ENCODE measurements at regions not wholly inside any gene's neighbourhood (a gene's known extent, or its start where the extent isn't known, plus 50 kb on each side); places are given as distances from the start of the nearest gene placed in this dataset.

DNA sequence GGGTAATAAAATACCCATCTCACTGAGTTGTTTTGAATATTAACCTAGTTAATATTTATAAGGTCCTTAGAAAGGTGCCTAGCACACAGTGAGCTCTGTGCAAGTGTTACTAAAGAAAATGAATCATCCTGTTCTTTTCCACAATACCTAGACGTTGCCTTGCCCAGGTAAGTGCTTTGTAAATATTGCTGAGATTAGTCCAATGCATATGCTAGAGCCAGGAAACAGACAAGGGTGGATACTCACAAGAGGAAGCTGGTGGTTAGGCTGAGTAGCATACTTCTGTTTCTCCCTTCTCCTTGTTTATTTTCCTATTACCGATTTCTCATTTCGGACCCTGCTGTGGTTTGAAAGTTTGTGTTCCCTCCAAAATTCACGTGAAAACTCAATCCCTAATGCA is 58.1 kb upstream of the BARX2 start:
- no peak overlapping the region for H3K18ac ChIP-seq (ENCODE audit: insufficient read length, low read depth, low read length)
- peaks cover 50 to 59% of the 10 kb centered on the region in 2 experiments for H3K4me1 Mint-ChIP-seq
- H3K9me3 Mint-ChIP-seq = no peaks in the 10 kb centered on the region

More for the DNA sequence above, 58.1 kb upstream of the BARX2 start:
- no peak overlapping the region for H2BK12ac ChIP-seq (ENCODE audit: insufficient read length, low read depth, low read length)
- H3K9ac ChIP-seq (ENCODE audit: extremely low read depth, insufficient read length, low read length) = no peak overlapping the region
- H3K9me3 ChIP-seq (ENCODE audit: control insufficient read depth, low read depth, low read length) = no peaks in the 10 kb centered on the region
- no peak overlapping the region for H2BK20ac ChIP-seq (ENCODE audit: low read depth, low read length, poor library complexity, severe bottlenecking)
- peaks cover 10% of the 10 kb centered on the region for H3K4me1 ChIP-seq (ENCODE audit: insufficient read depth, low read length)
- TF ChIP-seq, protein P1, sequence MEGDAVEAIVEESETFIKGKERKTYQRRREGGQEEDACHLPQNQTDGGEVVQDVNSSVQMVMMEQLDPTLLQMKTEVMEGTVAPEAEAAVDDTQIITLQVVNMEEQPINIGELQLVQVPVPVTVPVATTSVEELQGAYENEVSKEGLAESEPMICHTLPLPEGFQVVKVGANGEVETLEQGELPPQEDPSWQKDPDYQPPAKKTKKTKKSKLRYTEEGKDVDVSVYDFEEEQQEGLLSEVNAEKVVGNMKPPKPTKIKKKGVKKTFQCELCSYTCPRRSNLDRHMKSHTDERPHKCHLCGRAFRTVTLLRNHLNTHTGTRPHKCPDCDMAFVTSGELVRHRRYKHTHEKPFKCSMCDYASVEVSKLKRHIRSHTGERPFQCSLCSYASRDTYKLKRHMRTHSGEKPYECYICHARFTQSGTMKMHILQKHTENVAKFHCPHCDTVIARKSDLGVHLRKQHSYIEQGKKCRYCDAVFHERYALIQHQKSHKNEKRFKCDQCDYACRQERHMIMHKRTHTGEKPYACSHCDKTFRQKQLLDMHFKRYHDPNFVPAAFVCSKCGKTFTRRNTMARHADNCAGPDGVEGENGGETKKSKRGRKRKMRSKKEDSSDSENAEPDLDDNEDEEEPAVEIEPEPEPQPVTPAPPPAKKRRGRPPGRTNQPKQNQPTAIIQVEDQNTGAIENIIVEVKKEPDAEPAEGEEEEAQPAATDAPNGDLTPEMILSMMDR (conservative IDR thresholded peaks at IDR 0.05) = no peak
- H4K20me1 ChIP-seq (ENCODE audit: control insufficient read depth, insufficient read depth, insufficient read length) = no peaks in the 10 kb centered on the region
- H2AK5ac ChIP-seq (ENCODE audit: insufficient read length, low read length) = no peak overlapping the region
- WGBS (ENCODE audit: extremely low coverage, insufficient read length, low lambda C conversion rate) = no CpG with 5 or more reads among the region's 4 CpGs
- H3K23ac ChIP-seq (ENCODE audit: insufficient read length, low read depth, low read length) = no peak overlapping the region
- no peak overlapping the region for H2BK120ac ChIP-seq (ENCODE audit: low read depth, low read length, poor library complexity, severe bottlenecking)
- H2BK15ac ChIP-seq (ENCODE audit: low read depth, low read length) = no peak overlapping the region
- H3K36me3 Mint-ChIP-seq (ENCODE audit: insufficient read depth in 1 of 3, low read depth in 3 of 3) = no peaks in the 10 kb centered on the region
- no peaks in the 10 kb centered on the region for H3K23me2 ChIP-seq (ENCODE audit: insufficient read length, low read depth, low read length, poor library complexity, severe bottlenecking)
- H3K27me3 Mint-ChIP-seq (ENCODE audit: low read depth) = peaks cover 2% of the 10 kb centered on the region; the same call in 1 of the 2 replicates
- no peak overlapping the region for H3K56ac ChIP-seq (ENCODE audit: insufficient read length, low read depth, low read length)
- no peak overlapping the region for H4K8ac ChIP-seq (replicated peaks; ENCODE audit: insufficient read length, low read depth, low read length)
- no peak overlapping the region for H3K4me2 ChIP-seq (ENCODE audit: insufficient read depth, insufficient read length, low read length)
- no peak overlapping the region for H4K91ac ChIP-seq (ENCODE audit: insufficient read length, low read depth, low read length)
- no peak overlapping the region for H3K4me3 Mint-ChIP-seq
- H3K27me3 ChIP-seq (ENCODE audit: insufficient read depth, low read length) = no peaks in the 10 kb centered on the region
- no peaks in the 10 kb centered on the region for H3K79me2 ChIP-seq (ENCODE audit: insufficient read depth, low read length)
- H3K14ac ChIP-seq (ENCODE audit: insufficient read depth, low read length) = no peak overlapping the region
- no peak overlapping the region for H2BK5ac ChIP-seq (ENCODE audit: insufficient read length, low read length)
- H3K79me1 ChIP-seq (ENCODE audit: insufficient read depth, low read depth, low read length, poor library complexity, severe bottlenecking) = no peaks in the 10 kb centered on the region
- no peak overlapping the region for H3K4ac ChIP-seq (ENCODE audit: low read depth, low read length)
- H3K27ac ChIP-seq (ENCODE audit: insufficient read length, low read depth, low read length) = no peak overlapping the region
- no peak overlapping the region for H2AFZ ChIP-seq (ENCODE audit: low read length)
- no peak overlapping the region for H3K27ac Mint-ChIP-seq
- H4K5ac ChIP-seq (ENCODE audit: insufficient read length, low read depth, low read length) = no peak overlapping the region
- DNase-seq = no peak
- H3T11ph ChIP-seq (ENCODE audit: low read length) = no peak overlapping the region

Measured in H9 (cell line).